ENCODE measurements at regions not wholly inside any gene's neighbourhood (a gene's known extent, or its start where the extent isn't known, plus 50 kb on each side); places are given as distances from the start of the nearest gene placed in this dataset.

DNA sequence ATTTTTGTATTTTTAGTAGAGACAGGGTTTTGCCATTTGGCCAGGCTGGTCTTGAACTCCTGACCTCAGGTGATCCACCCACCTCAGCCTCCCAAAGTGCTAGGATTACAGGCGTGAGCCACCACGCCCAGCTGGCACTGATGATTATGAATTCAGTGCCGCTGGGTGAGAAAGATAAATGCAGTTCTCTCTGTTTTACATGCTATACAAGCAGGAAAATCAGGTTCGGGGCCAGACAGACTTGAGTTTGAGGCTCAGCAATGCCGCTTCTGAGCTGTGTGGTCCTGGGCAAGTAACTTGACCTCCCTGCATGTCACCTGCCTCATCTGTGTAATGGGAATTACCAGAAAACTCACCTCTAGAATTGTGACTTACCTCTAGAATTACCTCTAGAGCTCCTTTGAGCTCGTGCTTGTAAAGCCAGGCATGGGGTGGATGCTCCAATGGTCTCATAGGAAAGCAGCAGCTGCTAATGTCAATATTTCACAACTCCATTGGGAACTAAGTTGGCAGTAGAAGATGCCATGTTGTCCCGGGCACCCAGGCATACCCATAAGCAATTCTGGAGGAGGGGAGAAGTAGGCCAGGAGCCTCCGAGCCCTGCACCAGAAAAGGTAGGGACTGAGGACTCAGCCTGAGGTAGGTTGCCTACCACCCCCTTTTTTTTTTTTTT, 119.8 kb upstream of the SLC25A33 start:
- FAIRE-seq: no peak
- no peak overlapping the region for H3K4me3 Mint-ChIP-seq (ENCODE audit: unreplicated experiment)

GRCh38 chr1:9420835-9421532, 118.3 kb upstream of the SLC25A33 start:
- DNase-seq (ENCODE audit: low read depth): no peak
- no peaks in the 10 kb centered on the region for H4K20me1 ChIP-seq (ENCODE audit: insufficient read depth, low read length)
- no peak for FAIRE-seq
- no peak overlapping the region for H3K27ac ChIP-seq (ENCODE audit: low read depth, low read length)
- no peak overlapping the region for H3K4me3 ChIP-seq (ENCODE audit: insufficient read depth, low read depth, low read length)
- no peak overlapping the region for H2AFZ ChIP-seq (ENCODE audit: low read depth, low read length)
- H3K27me3 Mint-ChIP-seq (ENCODE audit: low read depth, unreplicated experiment): peaks cover 6% of the 10 kb centered on the region
- no peak overlapping the region for H3K9ac ChIP-seq (ENCODE audit: low read length)
- no peak overlapping the region for H3K4me2 ChIP-seq (ENCODE audit: low read length)
- no peaks in the 10 kb centered on the region for H3K79me2 ChIP-seq (ENCODE audit: insufficient read depth, low read length)
- H3K4me1 Mint-ChIP-seq (ENCODE audit: low read depth, unreplicated experiment): peaks cover 9% of the 10 kb centered on the region
- H3K4me1 ChIP-seq (ENCODE audit: insufficient read depth, low read length): no peaks in the 10 kb centered on the region
- peaks cover 6% of the 10 kb centered on the region for H3K36me3 Mint-ChIP-seq (ENCODE audit: low read depth, unreplicated experiment)
- H3K9me3 ChIP-seq (ENCODE audit: insufficient read depth, low read depth, low read length): no peaks in the 10 kb centered on the region
- no peaks in the 10 kb centered on the region for H3K9me3 Mint-ChIP-seq (ENCODE audit: unreplicated experiment)
- no peak overlapping the region for H3K27ac Mint-ChIP-seq (ENCODE audit: unreplicated experiment)
- H3K27me3 ChIP-seq (ENCODE audit: insufficient read depth, low read length): peaks cover 3% of the 10 kb centered on the region
- no peaks in the 10 kb centered on the region for H3K36me3 ChIP-seq (ENCODE audit: insufficient read depth, low read length)
- no peak for TF ChIP-seq CTCF (IDR thresholded peaks at IDR 0.05; ENCODE audit: insufficient read depth, low read depth, low read length)
- no peak for TF ChIP-seq EZH2 (IDR thresholded peaks at IDR 0.05; ENCODE audit: insufficient read depth, low read length)
- H3K4me3 Mint-ChIP-seq (ENCODE audit: unreplicated experiment): no peak overlapping the region

More for the DNA sequence above, 119.8 kb upstream of the SLC25A33 start:
- H3K27me3 Mint-ChIP-seq (ENCODE audit: low read depth, unreplicated experiment): peaks cover 6% of the 10 kb centered on the region
- H3K4me1 Mint-ChIP-seq (ENCODE audit: low read depth, unreplicated experiment): peaks cover 8% of the 10 kb centered on the region
- TF ChIP-seq EZH2 (IDR thresholded peaks at IDR 0.05; ENCODE audit: insufficient read depth, low read length): no peak
- no peak for TF ChIP-seq CTCF (IDR thresholded peaks at IDR 0.05; ENCODE audit: insufficient read depth, low read depth, low read length)
- no peaks in the 10 kb centered on the region for H3K36me3 ChIP-seq (ENCODE audit: insufficient read depth, low read length)
- no peak overlapping the region for H2AFZ ChIP-seq (ENCODE audit: low read depth, low read length)
- no peak overlapping the region for H3K4me2 ChIP-seq (ENCODE audit: low read length)
- H3K27ac Mint-ChIP-seq (ENCODE audit: unreplicated experiment): no peak overlapping the region
- H3K27me3 ChIP-seq (ENCODE audit: insufficient read depth, low read length): peaks cover 3% of the 10 kb centered on the region
- peaks cover 6% of the 10 kb centered on the region for H3K36me3 Mint-ChIP-seq (ENCODE audit: low read depth, unreplicated experiment)
- no peak for DNase-seq (ENCODE audit: low read depth)
- H3K79me2 ChIP-seq (ENCODE audit: insufficient read depth, low read length): no peaks in the 10 kb centered on the region
- H4K20me1 ChIP-seq (ENCODE audit: insufficient read depth, low read length): no peaks in the 10 kb centered on the region
- no peak overlapping the region for H3K27ac ChIP-seq (ENCODE audit: low read depth, low read length)
- no peak overlapping the region for H3K4me3 ChIP-seq (ENCODE audit: insufficient read depth, low read depth, low read length)
- peaks cover 4% of the 10 kb centered on the region for H3K4me1 ChIP-seq (ENCODE audit: insufficient read depth, low read length)
- no peaks in the 10 kb centered on the region for H3K9me3 Mint-ChIP-seq (ENCODE audit: unreplicated experiment)
- no peaks in the 10 kb centered on the region for H3K9me3 ChIP-seq (ENCODE audit: insufficient read depth, low read depth, low read length)
- no peak overlapping the region for H3K9ac ChIP-seq (ENCODE audit: low read length)

GRCh38 chr1:9421533-9421873, 117.8 kb upstream of the SLC25A33 start:
- Histone ChIP-seq H3K4me2 (ENCODE audit: low read length) (no peak overlapping the region), H3K9me3 (ENCODE audit: insufficient read depth, low read depth, low read length) (no peaks in the 10 kb centered on the region), H3K9ac (ENCODE audit: low read length) (no peak overlapping the region), H3K27ac (ENCODE audit: low read depth, low read length) (no peak overlapping the region), H3K4me1 (ENCODE audit: insufficient read depth, low read length) (no peaks in the 10 kb centered on the region), H3K79me2 (ENCODE audit: insufficient read depth, low read length) (no peaks in the 10 kb centered on the region), H2AFZ (ENCODE audit: low read depth, low read length) (no peak overlapping the region), H4K20me1 (ENCODE audit: insufficient read depth, low read length) (no peaks in the 10 kb centered on the region), H3K36me3 (ENCODE audit: insufficient read depth, low read length) (no peaks in the 10 kb centered on the region), H3K27me3 (ENCODE audit: insufficient read depth, low read length) (peaks cover 3% of the 10 kb centered on the region), H3K4me3 (ENCODE audit: insufficient read depth, low read depth, low read length) (no peak overlapping the region)
- Mint-ChIP-seq H3K27me3 (ENCODE audit: low read depth, unreplicated experiment) (peaks cover 4% of the 10 kb centered on the region), H3K9me3 (ENCODE audit: unreplicated experiment) (peaks cover 2% of the 10 kb centered on the region), H3K27ac (ENCODE audit: unreplicated experiment) (no peak overlapping the region), H3K4me3 (ENCODE audit: unreplicated experiment) (no peak overlapping the region), H3K4me1 (ENCODE audit: low read depth, unreplicated experiment) (peaks cover 14% of the 10 kb centered on the region), H3K36me3 (ENCODE audit: low read depth, unreplicated experiment) (peaks cover 6% of the 10 kb centered on the region)
- TF ChIP-seq CTCF (IDR thresholded peaks at IDR 0.05; ENCODE audit: insufficient read depth, low read depth, low read length) (no peak), EZH2 (IDR thresholded peaks at IDR 0.05; ENCODE audit: insufficient read depth, low read length) (no peak)
- DNase-seq (ENCODE audit: low read depth) (no peak), FAIRE-seq (no peak)

All from astrocyte (in vitro differentiated cells and primary cell).